ENCODE measurements at regions not wholly inside any gene's neighbourhood (a gene's known extent, or its start where the extent isn't known, plus 50 kb on each side); places are given as distances from the start of the nearest gene placed in this dataset.
"Not testable (repeated sequence)": the region's sequence is repeated elsewhere in the genome, so short reads cannot be mapped to it uniquely, and the experiment has no call there.

GRCh38 chr9:40929488-40929845, 199.0 kb downstream of the FOXD4L6 start:
- not testable (repeated sequence) for TF ChIP-seq CTCF (IDR thresholded peaks at IDR 0.05; ENCODE audit: low read depth, low read length, missing input control); ATF3 (IDR thresholded peaks at IDR 0.05); RAD21 (IDR thresholded peaks at IDR 0.05); ZBTB33 (IDR thresholded peaks at IDR 0.05); RXRA (IDR thresholded peaks at IDR 0.05); JUND (IDR thresholded peaks at IDR 0.05); YY1 (IDR thresholded peaks at IDR 0.05)
